GM23248 (cell line): ENCODE measurements at regions not wholly inside any gene's neighbourhood (a gene's known extent, or its start where the extent isn't known, plus 50 kb on each side); places are given as distances from the start of the nearest gene placed in this dataset.
"Not testable (repeated sequence)": the region's sequence is repeated elsewhere in the genome, so short reads cannot be mapped to it uniquely, and the experiment has no call there.

Experiments
- DNase-seq: peaks from one replicate; pipeline ENCODE4 v3.0.0-alpha.2; 2015
- H2AFZ ChIP-seq: fragments of 200-600 bp; sonication (generic); 2 replicates; pipeline ENCODE4 v1.6.1; 2016; ENCODE audit warnings: antibody characterized with exemption
- H3F3A ChIP-seq: fragments of 200-600 bp; sonication (generic); 2 replicates; pipeline ENCODE4 v1.6.1; 2016; ENCODE audit warnings: mild to moderate bottlenecking, antibody characterized with exemption, mixed run types; ENCODE audit not compliant: insufficient read depth
- H3K27ac ChIP-seq: fragments of 200-600 bp; sonication (generic); 2 replicates; pipeline ENCODE4 v1.5.1; 2016; ENCODE audit warnings: mild to moderate bottlenecking
- H3K27me3 ChIP-seq: fragments of 200-600 bp; sonication (generic); replicated peaks from 2 replicates; pipeline ENCODE4 v1.6.1; 2016; ENCODE audit warnings: mild to moderate bottlenecking; ENCODE audit not compliant: insufficient read depth
- H3K36me3 ChIP-seq: fragments of 200-600 bp; sonication (generic); 2 replicates; pipeline ENCODE4 v1.6.1; 2016; ENCODE audit warnings: low read depth, mild to moderate bottlenecking
- H3K4me1 ChIP-seq: fragments of 200-600 bp; sonication (generic); 2 replicates; pipeline ENCODE4 v1.6.1; 2016; ENCODE audit warnings: mild to moderate bottlenecking; ENCODE audit not compliant: insufficient read depth
- H3K4me2 ChIP-seq: fragments of 200-600 bp; sonication (generic); one replicate; pipeline ENCODE4 v1.6.1; 2016; ENCODE audit warnings: mild to moderate bottlenecking; ENCODE audit not compliant: unreplicated experiment
- H3K4me3 ChIP-seq: fragments of 200-600 bp; sonication (generic); 2 replicates; pipeline ENCODE4 v1.5.1; 2016; ENCODE audit warnings: mild to moderate bottlenecking
- H3K79me2 ChIP-seq: fragments of 200-600 bp; sonication (generic); 2 replicates; pipeline ENCODE4 v1.6.1; 2016; ENCODE audit warnings: mild to moderate bottlenecking; ENCODE audit not compliant: insufficient read depth
- H3K9ac ChIP-seq: fragments of 200-600 bp; sonication (generic); 2 replicates; pipeline ENCODE4 v1.6.1; 2016; ENCODE audit warnings: mild to moderate bottlenecking
- H3K9me2 ChIP-seq: fragments of 200-600 bp; sonication (generic); 2 replicates; pipeline ENCODE4 v1.6.1; 2016; ENCODE audit warnings: mixed run types, mild to moderate bottlenecking, moderate library complexity; ENCODE audit not compliant: insufficient read depth
- H3K9me3 ChIP-seq: fragments of 200-600 bp; sonication (generic); one replicate; pipeline ENCODE4 v1.6.1; 2017; ENCODE audit warnings: low read depth
- H4K20me1 ChIP-seq: fragments of 200-600 bp; sonication (generic); 2 replicates; pipeline ENCODE4 v1.6.0; 2016; ENCODE audit not compliant: insufficient read depth
- EZH2 ChIP-seq: fragments of 200-600 bp; sonication (generic); IDR thresholded peaks from 2 replicates; pipeline ENCODE4 v1.6.1; 2018; ENCODE audit warnings: antibody characterized with exemption, mild to moderate bottlenecking; ENCODE audit not compliant: insufficient read depth, poor library complexity, severe bottlenecking
- EZH2phosphoT487 ChIP-seq: fragments of 200-600 bp; sonication (generic); IDR thresholded peaks from 2 replicates; pipeline ENCODE4 v1.6.1; 2018; ENCODE audit warnings: antibody characterized with exemption, moderate library complexity, mild to moderate bottlenecking, low read depth; ENCODE audit not compliant: insufficient read depth
- WGBS, 2 experiments: methylation state at CpG; one replicate each; pipeline ENCODE4 v1.1.6; 2015 to 2017; ENCODE audit warnings: low lambda C conversion rate in 2 of 2, low coverage in 1 of 2; ENCODE audit errors: missing lambda C conversion rate in 2 of 2; 5-methylcytosine and 5-hydroxymethylcytosine counted together
- in situ Hi-C: fragments of 300-500 bp; cut with MboI; formaldehyde crosslinking; loops from 2 replicates; pipeline ENCODE4 v1.15.0; 2020

DNA sequence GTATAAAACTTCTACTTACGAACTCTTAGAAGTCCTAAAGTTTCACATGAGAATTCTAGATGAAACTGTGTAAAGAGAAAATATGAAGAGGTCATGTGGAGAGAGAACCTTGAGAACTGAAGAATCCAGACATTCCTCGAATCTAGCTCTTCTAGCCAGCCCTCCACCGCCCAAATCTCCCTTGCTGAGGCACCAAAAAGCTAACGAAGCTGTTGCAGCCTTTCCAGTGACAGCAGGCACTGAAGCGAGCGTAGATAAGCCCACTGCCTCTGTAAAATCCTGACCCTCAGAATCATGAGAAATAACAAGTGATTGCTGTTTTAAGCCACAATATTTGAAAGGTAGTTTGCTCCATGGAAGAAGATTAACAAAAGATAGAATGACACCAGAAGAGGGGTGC lies 134.0 kb downstream of the GOLGA6L6 start:
- H3K9me3 ChIP-seq = peaks cover 11% of the 10 kb centered on the region
- H3K9me2 ChIP-seq = no peaks in the 10 kb centered on the region
- no peaks in the 10 kb centered on the region for H3K36me3 ChIP-seq
- TF ChIP-seq EZH2phosphoT487 (no peak), EZH2 (no peak)
- H2AFZ ChIP-seq = no peak overlapping the region
- H3K4me2 ChIP-seq = no peak overlapping the region
- 8 to 10% methylated on average over 6 of the region's 6 CpGs for WGBS, 2 experiments
- no peaks in the 10 kb centered on the region for H4K20me1 ChIP-seq
- H3K27me3 ChIP-seq = no peaks in the 10 kb centered on the region
- H3F3A ChIP-seq = no peaks in the 10 kb centered on the region
- H3K4me3 ChIP-seq = no peak overlapping the region
- no peaks in the 10 kb centered on the region for H3K79me2 ChIP-seq
- no peak overlapping the region for H3K9ac ChIP-seq
- in situ Hi-C loops = no loop called here
- no peaks in the 10 kb centered on the region for H3K4me1 ChIP-seq
- DNase-seq = no peak
- no peak overlapping the region for H3K27ac ChIP-seq

GRCh38 chr15:20404571-20404970 lies 137.0 kb downstream of the GOLGA6L6 start:
- H3K4me2 ChIP-seq, H3K9me2 ChIP-seq, H3K79me2 ChIP-seq, in situ Hi-C loops, H4K20me1 ChIP-seq, DNase-seq, H3F3A ChIP-seq, H3K4me1 ChIP-seq, H3K36me3 ChIP-seq, H3K4me3 ChIP-seq, H2AFZ ChIP-seq, H3K9ac ChIP-seq, H3K27me3 ChIP-seq, H3K27ac ChIP-seq, H3K9me3 ChIP-seq: not testable (repeated sequence)
- 10 to 15% methylated on average over 1 of the region's 1 CpG for WGBS, 2 experiments

GRCh38 chr15:20402586-20402985 lies 139.0 kb downstream of the GOLGA6L6 start:
- in situ Hi-C loops, H3F3A ChIP-seq, H3K4me3 ChIP-seq: not testable (repeated sequence)

GRCh38 chr15:20401058-20401457 lies 140.5 kb downstream of the GOLGA6L6 start:
- H3F3A ChIP-seq, H3K36me3 ChIP-seq, H3K4me3 ChIP-seq, H3K9me2 ChIP-seq, H3K79me2 ChIP-seq, H3K9me3 ChIP-seq, DNase-seq, H3K9ac ChIP-seq, H4K20me1 ChIP-seq, H2AFZ ChIP-seq, in situ Hi-C loops, H3K4me2 ChIP-seq, H3K27me3 ChIP-seq, H3K27ac ChIP-seq, H3K4me1 ChIP-seq: not testable (repeated sequence)
- WGBS, 2 experiments = 22 to 32% methylated on average over 3 of the region's 3 CpGs

More at GRCh38 chr15:20402586-20402985, 139.0 kb downstream of the GOLGA6L6 start:
- H2AFZ ChIP-seq, H3K9me2 ChIP-seq, H3K27ac ChIP-seq, H3K4me1 ChIP-seq, H4K20me1 ChIP-seq, H3K36me3 ChIP-seq, H3K4me2 ChIP-seq, DNase-seq, H3K79me2 ChIP-seq, H3K27me3 ChIP-seq, H3K9me3 ChIP-seq, H3K9ac ChIP-seq: not testable (repeated sequence)
- WGBS, 2 experiments = 22 to 44% methylated on average over 3 of the region's 3 CpGs

DNA sequence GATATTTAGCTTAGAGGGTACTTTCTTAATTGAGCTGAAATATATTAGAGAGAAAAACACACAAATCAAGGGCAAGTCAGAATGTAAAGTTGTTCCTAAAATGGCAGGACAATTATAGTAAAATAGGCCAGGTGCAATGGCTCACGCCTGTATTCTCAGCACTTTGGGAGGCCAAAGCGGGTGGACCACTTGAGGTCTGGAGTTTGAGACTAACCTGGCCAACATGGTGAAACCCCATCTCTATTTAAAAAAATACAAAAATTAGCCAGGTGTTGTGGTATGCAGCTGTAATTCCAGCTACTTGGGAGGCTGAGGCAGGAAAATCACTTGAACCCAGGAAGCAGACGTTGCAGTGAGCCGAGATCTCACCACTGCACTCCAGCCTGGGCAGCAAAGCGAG lies 142.9 kb downstream of the GOLGA6L6 start:
- H3K36me3 ChIP-seq, in situ Hi-C loops, H3K27me3 ChIP-seq, H3K27ac ChIP-seq, DNase-seq, H3K79me2 ChIP-seq, H3F3A ChIP-seq, H3K9ac ChIP-seq, H3K9me3 ChIP-seq, H3K4me3 ChIP-seq, H3K9me2 ChIP-seq, H2AFZ ChIP-seq, H3K4me1 ChIP-seq, H4K20me1 ChIP-seq, H3K4me2 ChIP-seq: not testable (repeated sequence)
- 17 to 20% methylated on average over 5 of the region's 5 CpGs for WGBS, 2 experiments

DNA sequence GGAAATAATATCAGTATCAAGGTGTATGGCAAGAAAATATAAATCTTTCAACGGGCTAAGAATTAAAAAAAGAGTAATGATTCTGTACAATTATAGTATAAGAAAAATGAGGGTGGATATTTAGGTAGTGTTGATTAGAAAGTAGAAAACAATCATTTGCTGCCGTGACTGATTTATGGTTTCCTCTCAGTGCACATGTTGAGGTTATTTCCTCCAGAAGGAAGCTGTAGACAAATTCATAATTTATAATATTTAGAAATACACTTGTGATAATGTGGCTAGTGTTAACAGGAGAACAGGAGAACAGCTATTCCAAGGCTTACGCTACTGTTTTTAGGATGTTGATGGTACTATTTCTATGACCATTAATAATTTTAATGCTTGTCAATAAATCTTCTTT lies 153.4 kb downstream of the GOLGA6L6 start:
- in situ Hi-C loops, H3K4me2 ChIP-seq: not testable (repeated sequence)
- 18 to 22% methylated on average over 3 of the region's 3 CpGs for WGBS, 2 experiments

More for the DNA sequence above, 153.4 kb downstream of the GOLGA6L6 start:
- H3K79me2 ChIP-seq, H3K36me3 ChIP-seq, H3F3A ChIP-seq, H3K9ac ChIP-seq, H3K4me3 ChIP-seq, H3K9me2 ChIP-seq, H3K27me3 ChIP-seq, H3K27ac ChIP-seq, H2AFZ ChIP-seq, H3K4me1 ChIP-seq, H4K20me1 ChIP-seq, DNase-seq, H3K9me3 ChIP-seq: not testable (repeated sequence)
